Psoas muscle (tissue), 7 donors: ENCODE measurements at regions not wholly inside any gene's neighbourhood (a gene's known extent, or its start where the extent isn't known, plus 50 kb on each side); places are given as distances from the start of the nearest gene placed in this dataset.

ENCODE experiments used
- ATAC-seq, 4 donors: fragments of 200-7000 bp; cut with Tn5 transposase; one replicate each; pipeline ENCODE4 v1.9.1; 2020; ENCODE audit warnings: moderate library complexity in 3 of 4, mild to moderate bottlenecking in 2 of 4
- DNase-seq, 2 donors: peaks; one replicate each; pipeline ENCODE4 v3.0.0-alpha.2; 2020
- H3K27ac ChIP-seq: fragments of 200-600 bp; one replicate; pipeline ENCODE4 v1.8.0; 2022
- H3K27me3 ChIP-seq, 3 donors: fragments of 200-600 bp in 1 of 3; one replicate each; pipeline versions ENCODE4 v1.6.1 to v1.8.0; 2013 to 2022; ENCODE audit warnings: low read length in 2 of 3, mild to moderate bottlenecking in 2 of 3, moderate library complexity in 1 of 3; ENCODE audit not compliant: insufficient read depth in 3 of 3
- H3K36me3 ChIP-seq, 2 donors: fragments of 200-600 bp in 1 of 2; one replicate each; pipeline versions ENCODE4 v1.6.1 to v1.8.0; 2013 to 2022; ENCODE audit warnings: low read depth in 1 of 2, mild to moderate bottlenecking in 1 of 2, moderate library complexity in 1 of 2; ENCODE audit not compliant: insufficient read depth in 1 of 2
- H3K4me1 ChIP-seq: fragments of 200-600 bp; one replicate; pipeline ENCODE4 v1.8.0; 2022
- H3K4me3 ChIP-seq: fragments of 200-600 bp; one replicate; pipeline ENCODE4 v1.8.0; 2022; ENCODE audit warnings: mild to moderate bottlenecking
- H3K9me3 ChIP-seq: fragments of 200-600 bp; one replicate; pipeline ENCODE4 v1.8.0; 2022
- whole genome bisulfite sequencing, 3 donors: extraction: QIAGEN DNeasy Blood & Tissue Kit; methylation state at CpG; one replicate each; pipeline versions ENCODE4 v1.1.6 to v1.1.7; 2013; 5-methylcytosine and 5-hydroxymethylcytosine counted together
- intact Hi-C, 2 donors: fragments of 100-400 bp; cut with DNase I; formaldehyde crosslinking; loops; one replicate each; pipeline versions ENCODE4 v1.11.0 to v1.14.2; 2022
- TF ChIP-seq, protein P1 (sequence below): fragments of 200-600 bp; IDR thresholded peaks from one replicate; pipeline ENCODE4 v1.8.0; 2022; ENCODE audit warnings: antibody characterized with exemption
- donor health status: healthy with polysubstance abuse.
- donor health status: DM: no; HTN: no; CAD: no; lungs with moderate emphysema.
- donor health status: Bipolar disorder and iron deficiency.
- donor health status: healthy.
- donor health status: DM: yes; HTN: yes; CAD: no.
- donor health status: DM: no; HTN: no; CAD: no.
- donor health status: DM: yes; HTN: yes; CAD: no.

- DNase-seq (no peak), ATAC-seq (no peak)
- Histone ChIP-seq H3K36me3 (peaks cover 0 to 80% of the 10 kb centered on the region in 2 donors), H3K27me3 (no peaks in the 10 kb centered on the region), H3K4me3 (no peak overlapping the region), H3K4me1 (no peaks in the 10 kb centered on the region), H3K9me3 (no peaks in the 10 kb centered on the region), H3K27ac (no peak overlapping the region)
- TF ChIP-seq, protein P1, sequence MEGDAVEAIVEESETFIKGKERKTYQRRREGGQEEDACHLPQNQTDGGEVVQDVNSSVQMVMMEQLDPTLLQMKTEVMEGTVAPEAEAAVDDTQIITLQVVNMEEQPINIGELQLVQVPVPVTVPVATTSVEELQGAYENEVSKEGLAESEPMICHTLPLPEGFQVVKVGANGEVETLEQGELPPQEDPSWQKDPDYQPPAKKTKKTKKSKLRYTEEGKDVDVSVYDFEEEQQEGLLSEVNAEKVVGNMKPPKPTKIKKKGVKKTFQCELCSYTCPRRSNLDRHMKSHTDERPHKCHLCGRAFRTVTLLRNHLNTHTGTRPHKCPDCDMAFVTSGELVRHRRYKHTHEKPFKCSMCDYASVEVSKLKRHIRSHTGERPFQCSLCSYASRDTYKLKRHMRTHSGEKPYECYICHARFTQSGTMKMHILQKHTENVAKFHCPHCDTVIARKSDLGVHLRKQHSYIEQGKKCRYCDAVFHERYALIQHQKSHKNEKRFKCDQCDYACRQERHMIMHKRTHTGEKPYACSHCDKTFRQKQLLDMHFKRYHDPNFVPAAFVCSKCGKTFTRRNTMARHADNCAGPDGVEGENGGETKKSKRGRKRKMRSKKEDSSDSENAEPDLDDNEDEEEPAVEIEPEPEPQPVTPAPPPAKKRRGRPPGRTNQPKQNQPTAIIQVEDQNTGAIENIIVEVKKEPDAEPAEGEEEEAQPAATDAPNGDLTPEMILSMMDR, result no peak
- intact Hi-C loops, result no loop called here
- WGBS, 3 donors, result 95 to 100% (median 98%) methylated on average over 1 of the region's 1 CpG
These were observed 69.7 kb upstream of the UMPS start for GRCh38 chr3:124660599-124660998.

DNA sequence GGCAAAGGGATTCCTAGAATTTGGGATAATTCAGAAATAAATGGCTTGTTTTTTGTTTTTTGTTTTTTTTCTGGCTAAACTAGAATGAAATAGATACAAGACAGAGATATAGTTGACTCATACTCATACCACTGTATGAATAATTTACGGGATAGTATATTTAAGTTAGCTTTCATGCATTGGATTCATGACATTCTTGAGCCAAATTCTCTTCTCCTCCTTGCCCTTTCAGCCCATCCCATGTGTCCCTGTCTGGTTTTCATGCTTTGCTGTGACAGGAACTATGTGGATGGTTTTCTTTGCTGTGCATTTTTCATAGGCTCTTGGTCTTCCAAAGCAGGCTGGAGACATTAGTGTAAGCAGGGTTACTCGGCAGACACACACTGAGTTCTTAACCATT, 66.6 kb upstream of the UMPS start:
- peaks cover 5 to 77% of the 10 kb centered on the region in 2 donors for H3K36me3 ChIP-seq
- intact Hi-C loops, result no loop called here
- no peaks in the 10 kb centered on the region for H3K27me3 ChIP-seq
- DNase-seq, result no peak
- H3K4me1 ChIP-seq, result no peaks in the 10 kb centered on the region
- H3K4me3 ChIP-seq, result no peak overlapping the region
- TF ChIP-seq, protein P1, result no peak
- 72 to 83% (median 76%) methylated on average over 2 of the region's 2 CpGs for WGBS, 3 donors
- H3K9me3 ChIP-seq, result no peaks in the 10 kb centered on the region
- ATAC-seq, result no peak
- no peak overlapping the region for H3K27ac ChIP-seq

GRCh38 chr3:124664804-124665203, 65.4 kb upstream of the UMPS start:
- WGBS, 3 donors, result 44 to 61% (median 48%) methylated on average over 2 of the region's 2 CpGs
- no peaks in the 10 kb centered on the region for H3K4me1 ChIP-seq
- H3K36me3 ChIP-seq, result peaks cover 5 to 74% of the 10 kb centered on the region in 2 donors
- no peaks in the 10 kb centered on the region for H3K27me3 ChIP-seq
- peak overlapping the region; percentile 6 for H3K27ac ChIP-seq
- DNase-seq, result no peak
- peak; percentile 30 to 68 (median 53) for ATAC-seq
- H3K9me3 ChIP-seq, result no peaks in the 10 kb centered on the region
- intact Hi-C loops, result no loop called here
- TF ChIP-seq, protein P1, result no peak
- H3K4me3 ChIP-seq, result no peak overlapping the region

GRCh38 chr3:124666067-124666466, 64.2 kb upstream of the UMPS start:
- H3K27ac ChIP-seq, result no peak overlapping the region
- intact Hi-C loops, result no loop called here
- no peaks in the 10 kb centered on the region for H3K9me3 ChIP-seq
- H3K27me3 ChIP-seq, result no peaks in the 10 kb centered on the region
- TF ChIP-seq, protein P1, result no peak
- peaks cover 5 to 71% of the 10 kb centered on the region in 2 donors for H3K36me3 ChIP-seq
- 59 to 80% (median 74%) methylated on average over 5 of the region's 5 CpGs for WGBS, 3 donors
- no peak overlapping the region for H3K4me3 ChIP-seq
- no peaks in the 10 kb centered on the region for H3K4me1 ChIP-seq
- ATAC-seq, result no peak
- DNase-seq, result no peak

- 83 to 87% (median 84%) methylated on average over 3 of the region's 3 CpGs for WGBS, 3 donors
- no peaks in the 10 kb centered on the region for H3K27me3 ChIP-seq
- H3K9me3 ChIP-seq, result no peaks in the 10 kb centered on the region
- no peak for DNase-seq
- no peak overlapping the region for H3K27ac ChIP-seq
- no peak overlapping the region for H3K4me3 ChIP-seq
- ATAC-seq, result no peak
- intact Hi-C loops, result no loop called here
- H3K4me1 ChIP-seq, result no peaks in the 10 kb centered on the region
- TF ChIP-seq, protein P1, result no peak
- H3K36me3 ChIP-seq, result peaks cover 5 to 79% of the 10 kb centered on the region in 2 donors
These were observed 60.8 kb upstream of the UMPS start for GRCh38 chr3:124669470-124669869.
